T1000 (cell line): ENCODE measurements at regions not wholly inside any gene's neighbourhood (a gene's known extent, or its start where the extent isn't known, plus 50 kb on each side); places are given as distances from the start of the nearest gene placed in this dataset.
A peak's percentile ranks its signal among the peaks of the same experiment; 100 is the strongest.
"Not testable (repeated sequence)": the region's sequence is repeated elsewhere in the genome, so short reads cannot be mapped to it uniquely, and the experiment has no call there.

ENCODE experiments used
- DNase-seq: peaks from one replicate; lab custom pipeline; 2025; ENCODE audit warnings: mixed read lengths; lab: John Stamatoyannopoulos, UW

DNA sequence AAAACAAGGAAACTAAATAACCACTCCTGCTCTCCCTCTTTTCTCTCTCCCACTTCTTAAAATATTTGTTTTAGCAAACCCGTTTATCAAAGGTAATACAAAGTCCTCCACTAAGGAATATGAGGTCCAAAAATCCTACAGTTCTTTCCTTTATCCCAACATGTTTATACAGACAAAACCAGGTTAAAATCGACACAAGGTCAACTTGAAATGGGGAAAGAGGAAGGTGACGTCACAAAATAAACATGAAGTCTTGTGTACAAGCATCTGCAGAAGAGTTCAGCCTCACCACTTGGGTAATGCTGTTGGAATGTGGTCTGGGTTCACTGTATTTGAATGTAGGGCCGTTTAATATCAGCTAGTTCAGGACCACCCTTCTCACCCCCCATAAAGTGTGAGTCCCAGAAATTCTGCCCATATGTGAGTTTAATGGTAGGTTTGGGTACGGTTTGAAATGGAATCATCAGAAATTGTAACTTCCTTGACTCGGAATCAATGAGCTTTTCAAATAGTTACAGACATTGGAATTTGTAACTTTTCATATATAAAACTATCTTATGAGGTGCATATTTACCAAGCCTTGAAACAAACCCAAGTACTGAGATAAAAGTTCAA lies 120.0 kb upstream of the SLC38A2 start:
- DNase-seq = no peak

DNA sequence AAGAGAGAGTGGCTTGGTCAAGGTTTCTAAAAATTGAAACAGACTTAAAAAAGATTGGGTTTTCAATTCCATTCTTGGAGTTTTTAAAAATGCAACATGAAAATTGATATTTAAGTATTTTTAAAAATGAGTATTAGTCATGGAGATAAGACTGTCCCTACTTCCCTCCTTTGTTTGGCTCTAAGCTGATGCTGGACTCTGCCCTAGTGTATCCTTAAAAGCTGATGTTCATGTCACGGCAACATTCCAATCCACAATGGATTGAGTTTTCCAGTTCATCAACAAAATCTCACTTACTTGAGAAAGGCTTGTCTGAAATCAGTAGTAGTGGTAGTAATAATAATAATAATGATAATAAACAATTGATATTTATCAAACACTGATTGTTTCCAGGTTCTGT lies 119.0 kb upstream of the SLC38A2 start:
- no peak for DNase-seq

DNA sequence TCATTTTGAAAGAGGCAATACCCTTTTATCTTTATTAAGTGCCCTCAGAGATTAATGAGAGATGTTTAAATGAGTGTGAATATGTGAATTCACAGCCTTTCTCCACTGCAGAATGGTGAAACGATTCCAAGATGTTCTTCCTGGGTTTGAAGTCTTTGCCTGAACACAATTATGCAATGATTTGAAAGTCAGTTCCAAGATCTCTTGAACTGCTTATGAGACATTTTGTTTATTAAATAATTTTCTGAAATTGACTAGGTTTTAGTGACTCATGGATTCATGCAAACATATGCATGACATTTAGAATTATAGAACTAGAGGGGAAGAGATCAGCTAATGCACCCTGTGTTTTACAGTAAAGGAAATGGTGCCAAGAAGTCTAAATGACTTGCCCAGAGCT lies 118.1 kb upstream of the SLC38A2 start:
- no peak for DNase-seq

DNA sequence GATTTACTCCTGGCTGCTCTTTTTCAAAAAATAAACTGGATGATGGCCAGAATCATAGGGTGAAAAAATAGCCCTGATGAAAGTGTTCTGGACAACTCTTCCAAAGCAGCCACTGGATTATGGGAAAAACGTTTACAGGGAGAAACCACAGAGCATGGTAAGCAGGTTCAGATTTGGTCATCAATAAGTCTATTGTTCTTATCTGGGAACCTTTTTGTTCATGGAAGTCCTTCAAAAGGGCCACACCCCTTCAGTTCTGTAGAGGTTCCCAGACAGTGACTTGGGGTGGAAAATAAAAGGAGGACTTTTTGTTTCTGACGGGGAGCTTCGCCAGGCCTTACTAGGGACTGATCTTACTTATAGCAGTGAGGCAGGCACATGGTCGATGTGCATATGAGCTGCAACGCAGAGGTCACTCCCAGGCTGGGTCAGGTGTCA lies 117.4 kb upstream of the SLC38A2 start:
- no peak for DNase-seq

DNA sequence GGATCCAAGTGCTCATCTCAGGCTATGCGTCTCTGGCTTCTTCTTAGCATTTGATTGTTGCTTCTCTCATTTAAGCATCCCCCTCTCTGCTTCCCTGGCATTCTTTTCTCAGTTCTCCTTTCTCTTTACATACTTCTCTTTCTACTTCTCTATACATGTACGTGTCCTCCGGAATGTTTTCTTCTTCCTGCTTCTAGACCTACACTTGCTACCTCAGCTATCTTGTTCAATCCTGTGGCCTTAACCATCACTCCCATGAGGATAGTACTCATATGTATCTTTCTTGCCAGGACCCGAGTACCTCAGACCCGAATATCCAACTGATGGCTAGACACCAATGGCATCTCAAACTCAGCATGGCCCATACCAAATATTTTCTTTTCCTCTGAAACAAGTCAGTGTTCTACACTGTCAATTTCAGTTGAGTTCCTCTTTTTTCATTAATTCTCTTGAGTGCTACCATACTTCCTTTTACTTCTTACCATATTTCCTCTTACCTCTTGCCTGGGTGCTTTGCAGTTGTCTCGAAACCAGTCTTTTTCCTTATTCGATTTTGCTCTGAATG lies 115.1 kb upstream of the SLC38A2 start:
- no peak for DNase-seq

DNA sequence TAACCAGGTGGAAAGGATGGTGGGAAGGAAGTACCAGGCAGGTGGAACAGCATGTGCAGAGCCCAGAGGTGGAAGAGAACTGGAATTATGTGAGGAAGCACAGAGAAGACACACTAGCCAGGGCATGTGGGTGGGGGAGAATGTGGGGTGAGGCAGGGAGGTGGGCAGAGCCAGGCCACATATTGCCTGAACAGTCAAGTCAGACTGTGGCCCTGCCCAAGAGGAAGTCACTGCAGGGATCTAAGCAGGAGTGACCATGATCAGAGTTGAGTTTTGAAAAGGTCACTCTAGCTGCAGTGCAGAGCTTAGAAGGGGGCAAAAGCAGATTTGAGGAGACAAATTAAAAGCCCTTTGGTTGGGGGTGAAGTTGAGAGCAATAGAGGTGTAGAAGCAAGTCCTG lies 114.0 kb upstream of the SLC38A2 start:
- DNase-seq = no peak

DNA sequence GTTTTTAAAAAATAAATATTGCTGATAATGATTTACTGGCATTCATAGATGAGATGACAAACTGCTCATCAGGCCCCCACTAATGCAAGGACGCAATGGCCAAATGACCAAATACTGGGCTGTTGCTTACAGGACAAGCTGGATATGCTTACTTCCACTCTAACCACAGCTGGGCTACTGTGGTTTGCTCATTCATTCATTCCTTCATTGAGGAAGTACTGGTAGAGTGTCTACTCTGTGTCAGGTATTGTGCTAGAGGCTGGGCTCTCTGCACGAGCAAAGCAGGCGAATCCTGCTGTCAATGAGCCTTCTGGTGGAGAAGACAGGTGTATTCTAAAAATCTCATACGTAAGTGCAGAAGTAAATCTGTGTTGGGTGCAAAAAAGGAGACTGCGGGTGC lies 113.3 kb upstream of the SLC38A2 start:
- no peak for DNase-seq

DNA sequence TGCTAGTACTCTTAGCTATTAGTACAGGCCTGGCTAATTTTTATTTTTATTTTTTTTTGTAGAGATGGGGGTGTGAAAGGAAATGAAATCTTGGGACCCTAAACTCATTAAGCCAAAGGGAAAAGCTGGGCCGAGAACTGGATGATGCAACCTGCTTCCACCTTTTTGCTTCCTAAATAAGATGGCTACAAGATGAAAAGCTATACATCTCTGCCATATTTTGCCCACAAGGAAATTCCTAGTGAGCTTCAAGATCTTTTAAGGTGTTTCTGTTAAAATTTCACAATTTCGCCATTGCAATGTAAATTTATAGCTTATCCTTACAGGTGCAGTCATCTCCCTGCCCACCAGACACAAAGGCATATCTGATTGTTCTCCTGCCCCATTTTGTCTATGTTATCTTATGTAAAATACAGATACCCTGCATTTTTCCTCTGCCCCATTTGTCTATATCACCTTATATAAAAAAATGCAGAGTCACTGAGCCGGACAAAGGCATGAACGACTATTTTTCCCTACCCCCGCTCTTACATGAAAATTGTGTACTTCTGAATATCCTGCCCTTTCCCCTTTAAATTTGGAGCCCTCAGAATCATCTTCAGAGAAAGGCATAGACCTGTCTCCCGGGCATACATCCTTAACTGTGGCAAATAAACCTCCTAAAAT lies 112.0 kb upstream of the SLC38A2 start:
- no peak for DNase-seq

DNA sequence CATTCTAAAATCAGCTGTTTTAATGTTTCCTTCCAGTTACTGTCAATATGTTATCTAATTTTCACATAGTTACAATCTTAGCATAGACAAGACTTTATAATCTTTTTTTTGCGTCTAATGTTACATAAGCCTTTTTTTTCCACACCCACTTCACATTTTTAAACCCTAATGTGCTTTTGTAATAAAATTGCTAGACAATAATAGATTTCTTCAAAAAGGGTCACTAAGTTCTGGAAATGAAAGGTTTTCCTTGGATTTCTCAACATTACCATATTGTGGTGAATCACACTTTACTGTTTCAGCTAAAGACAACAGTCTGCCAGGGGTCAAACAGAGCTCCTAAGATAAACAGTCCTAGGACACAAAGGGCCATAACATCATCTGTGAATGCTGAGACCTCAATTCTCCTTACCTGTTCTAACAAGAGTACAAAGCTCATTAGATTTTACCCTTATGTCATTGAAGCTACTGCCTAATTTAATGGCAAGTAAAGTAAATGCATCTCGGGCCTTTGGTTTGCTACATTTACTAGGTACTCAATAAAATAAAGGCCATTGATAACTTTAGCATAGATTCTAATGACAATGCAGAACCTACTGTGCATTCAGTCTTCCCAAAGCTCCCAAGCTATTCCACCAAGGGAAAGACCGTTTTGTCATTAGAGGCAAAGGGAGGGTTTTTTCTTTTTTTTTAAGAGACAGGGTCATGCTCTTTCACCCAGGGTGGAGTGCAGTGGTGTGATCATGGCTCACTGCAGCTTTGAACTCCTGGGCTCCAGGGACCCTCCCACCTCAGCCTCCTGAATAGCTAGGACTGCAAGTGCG lies 111.2 kb upstream of the SLC38A2 start:
- no peak for DNase-seq

DNA sequence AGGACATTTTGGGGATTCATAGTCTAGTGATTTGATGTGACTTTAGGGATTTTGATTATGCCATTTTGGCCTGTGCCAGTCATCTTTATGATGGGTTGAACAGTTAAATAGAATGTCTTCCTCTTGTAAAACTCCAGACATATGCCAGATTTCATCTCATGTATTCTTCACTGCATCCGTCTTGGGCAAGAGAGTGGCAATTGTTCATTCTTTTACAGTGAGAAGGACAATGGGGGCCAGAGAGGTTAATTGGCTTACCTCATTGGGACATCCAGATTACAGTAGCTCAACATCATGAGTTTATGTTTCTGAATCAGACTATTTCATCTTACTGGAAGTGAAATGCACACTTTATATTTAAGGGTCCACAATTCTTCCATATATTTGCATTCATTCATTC lies 108.2 kb upstream of the SLC38A2 start:
- no peak for DNase-seq

DNA sequence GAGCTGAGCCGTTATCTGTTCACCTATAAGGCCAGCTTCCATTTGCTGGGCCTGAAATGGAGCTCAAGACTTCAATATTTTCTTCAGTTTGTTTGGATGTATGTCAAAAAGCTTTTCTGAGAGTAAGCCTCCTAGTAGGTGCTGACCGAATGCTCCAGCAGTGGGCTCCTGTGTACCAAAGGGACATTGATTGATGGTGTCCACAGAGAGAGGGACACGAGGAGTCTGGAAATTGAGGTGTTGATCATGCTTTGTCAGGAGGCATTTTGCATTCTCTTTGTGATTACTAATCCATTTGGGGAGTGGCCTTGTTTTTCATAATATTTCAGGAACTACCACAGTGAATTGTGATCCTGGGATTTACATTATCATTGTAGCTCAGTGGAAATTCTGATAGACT lies 107.7 kb upstream of the SLC38A2 start:
- no peak for DNase-seq

DNA sequence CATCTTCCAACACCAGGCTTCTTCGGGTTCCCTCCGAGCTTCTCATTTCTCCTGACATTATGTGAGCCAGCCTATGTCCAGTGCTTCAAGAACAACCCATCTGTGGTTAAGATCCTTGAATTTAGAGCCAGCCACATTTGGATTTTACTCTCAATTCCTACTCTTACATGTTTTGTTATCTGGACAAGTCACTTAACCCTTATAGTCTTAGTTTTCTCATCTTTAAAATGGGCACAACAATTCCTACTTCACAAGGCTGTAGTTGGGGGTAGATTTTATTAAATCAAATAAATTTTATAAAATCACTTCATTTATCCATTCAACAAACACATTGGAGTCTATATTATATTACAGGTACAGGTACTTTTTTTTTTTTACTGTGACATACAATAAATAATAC lies 105.5 kb upstream of the SLC38A2 start:
- DNase-seq = no peak

DNA sequence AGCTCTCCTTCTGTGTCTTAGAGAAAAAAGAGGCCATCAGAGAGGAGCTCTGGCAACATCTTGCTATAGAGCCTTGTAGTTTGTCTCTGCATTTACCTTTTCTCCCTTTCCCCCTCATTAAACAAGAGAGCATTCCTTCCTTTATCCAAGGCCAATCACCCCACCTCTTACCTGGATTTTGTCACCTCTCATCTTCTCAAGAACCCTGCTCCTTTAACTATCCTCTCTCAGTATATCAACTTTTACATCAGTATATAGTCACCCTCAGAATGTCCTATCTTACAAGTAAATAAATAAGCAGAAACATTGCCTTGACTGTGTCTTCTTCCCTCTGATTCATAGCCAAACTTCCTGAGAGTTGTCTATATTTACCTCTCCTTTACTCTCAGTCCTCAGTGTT lies 105.0 kb upstream of the SLC38A2 start:
- DNase-seq = no peak

DNA sequence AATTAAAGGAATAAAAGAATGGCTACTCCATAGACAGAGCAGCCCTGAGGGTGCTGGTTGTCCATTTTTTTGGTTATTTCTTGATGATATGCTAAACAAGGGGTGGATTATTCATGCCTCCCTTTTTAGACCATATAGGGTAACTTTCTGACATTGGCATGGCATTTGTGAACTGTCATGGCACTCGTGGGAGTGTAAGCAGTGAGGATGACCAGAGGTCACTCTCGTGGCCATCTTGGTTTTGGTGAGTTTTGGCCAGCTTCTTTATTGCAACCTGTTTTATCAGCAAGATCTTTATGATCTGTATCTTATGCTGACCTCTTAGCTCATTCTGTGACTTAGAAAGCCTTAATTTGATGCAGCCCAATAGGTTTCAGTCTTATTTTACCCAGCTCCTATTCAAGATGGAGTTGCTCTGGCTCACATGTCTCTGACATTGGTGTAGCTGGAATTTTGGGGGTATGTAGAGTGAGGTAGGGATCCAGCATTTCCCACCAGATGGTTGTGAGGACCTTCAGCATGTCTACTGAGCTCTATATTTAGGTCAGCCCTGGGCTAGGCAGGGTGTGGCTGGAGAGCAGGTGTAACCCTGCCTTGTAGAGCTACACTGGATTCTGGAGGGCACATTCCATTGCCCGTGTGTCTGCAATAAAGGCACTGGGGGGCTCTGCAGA lies 103.5 kb upstream of the SLC38A2 start:
- no peak for DNase-seq

DNA sequence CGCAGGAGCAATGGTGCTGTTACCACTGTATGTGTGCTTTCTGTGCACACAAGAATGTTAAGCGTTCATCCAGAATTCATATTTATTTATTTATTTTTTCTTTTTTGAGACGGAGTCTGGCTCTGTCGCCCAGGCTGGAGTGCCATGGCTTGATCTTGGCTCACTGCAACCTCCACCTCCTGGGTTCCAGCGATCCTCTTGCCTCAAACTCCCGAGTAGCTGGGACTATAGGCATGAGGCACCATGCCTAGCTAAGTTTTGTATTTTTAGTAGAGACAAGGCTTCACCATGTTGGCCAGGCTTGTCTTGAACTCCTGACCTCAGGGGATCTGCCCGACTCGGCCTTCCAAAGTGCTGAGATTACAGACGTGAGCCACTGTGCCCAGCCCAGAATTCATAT lies 101.8 kb upstream of the SLC38A2 start:
- not testable (repeated sequence) for DNase-seq

DNA sequence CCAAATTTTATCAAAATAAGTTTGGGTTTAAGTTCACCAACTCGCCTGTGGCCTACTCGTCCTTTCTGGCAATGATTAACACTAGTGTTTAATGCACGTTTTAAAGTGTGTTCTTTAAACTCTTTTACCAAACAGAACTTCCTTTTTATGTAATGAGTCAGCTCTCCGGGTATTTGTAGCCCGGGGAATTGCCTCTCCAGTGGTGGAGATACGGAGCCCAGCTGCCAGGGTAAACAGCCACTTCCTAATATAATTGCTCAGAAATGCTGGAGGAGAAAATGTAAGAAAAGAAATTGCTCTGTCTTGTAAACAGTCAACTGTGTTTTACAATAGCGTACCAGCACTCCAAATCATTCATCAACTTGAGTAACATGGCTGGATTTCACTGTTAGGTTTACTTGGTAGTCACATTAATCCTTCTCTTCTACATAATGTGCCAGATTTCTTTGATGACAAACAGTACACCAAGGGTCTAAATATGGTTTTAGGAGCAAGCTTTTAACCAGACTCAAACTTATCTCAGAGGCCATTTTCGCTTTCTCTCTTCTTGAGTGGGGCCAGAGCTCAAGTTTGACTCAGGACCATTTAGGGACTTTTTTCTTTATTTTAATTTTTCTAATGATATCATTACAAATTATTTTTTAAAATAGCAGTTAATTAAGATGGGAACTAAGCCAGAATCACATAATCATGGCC lies 101.2 kb upstream of the SLC38A2 start:
- DNase-seq = peak; percentile 55

DNA sequence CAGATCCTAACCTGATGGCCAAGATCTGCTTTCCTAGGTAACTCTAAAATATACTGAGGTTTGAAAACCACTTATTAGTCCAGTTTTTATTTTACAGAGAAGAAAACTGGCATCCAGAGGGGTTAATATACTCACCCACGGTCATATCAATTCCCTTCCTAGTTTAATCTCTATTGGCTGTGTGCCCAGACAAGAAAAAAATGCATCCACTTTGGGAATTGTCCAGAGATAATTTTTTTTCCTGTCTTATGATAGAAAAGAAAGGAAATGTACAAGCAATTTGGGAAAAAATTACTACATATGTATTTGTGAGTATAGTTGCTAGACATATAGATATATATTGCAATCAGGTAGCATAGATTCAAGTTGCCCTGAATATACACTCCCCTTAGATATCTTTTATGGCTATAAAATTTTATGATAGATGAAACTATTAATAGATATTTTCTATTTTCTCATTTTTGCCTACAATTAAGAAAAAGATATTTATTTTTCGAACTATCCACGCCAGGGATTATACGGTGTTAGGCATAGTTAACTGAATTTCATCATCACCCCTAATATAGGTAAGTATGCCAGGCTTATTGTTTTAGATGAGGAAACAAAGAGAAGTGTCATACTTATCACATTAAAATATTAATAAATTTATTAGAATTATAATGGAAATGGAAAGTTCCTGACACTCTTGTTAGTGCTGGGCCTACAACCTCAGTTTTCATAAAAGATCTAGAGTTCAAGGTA lies 100.5 kb upstream of the SLC38A2 start:
- DNase-seq = no peak

DNA sequence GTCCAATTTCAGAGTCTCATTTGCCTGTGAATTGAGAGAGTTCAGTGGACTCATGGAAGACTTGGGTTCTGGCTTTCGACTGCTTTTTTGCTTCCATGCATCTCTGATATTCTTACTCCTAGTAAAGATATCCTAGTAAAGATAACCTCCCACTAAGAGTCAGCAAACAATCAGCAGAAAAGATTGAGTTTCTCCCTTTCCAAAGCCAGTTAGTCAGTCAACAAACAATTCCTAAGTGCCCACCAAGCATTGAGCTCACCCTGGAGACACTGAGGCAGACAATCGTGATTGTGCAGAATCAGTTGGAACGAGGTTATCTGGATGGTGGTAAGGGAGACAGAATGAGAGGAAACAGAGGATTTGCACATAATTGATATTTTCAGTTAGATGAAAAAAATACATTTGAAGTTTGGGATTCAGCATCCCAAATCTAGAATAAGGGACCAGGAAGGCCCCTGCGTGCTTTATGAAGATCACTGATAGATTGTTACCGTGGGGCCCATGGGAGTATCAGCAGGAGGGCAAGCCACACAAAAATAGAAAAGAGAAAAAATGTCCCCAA lies 99.7 kb upstream of the SLC38A2 start:
- DNase-seq = no peak

DNA sequence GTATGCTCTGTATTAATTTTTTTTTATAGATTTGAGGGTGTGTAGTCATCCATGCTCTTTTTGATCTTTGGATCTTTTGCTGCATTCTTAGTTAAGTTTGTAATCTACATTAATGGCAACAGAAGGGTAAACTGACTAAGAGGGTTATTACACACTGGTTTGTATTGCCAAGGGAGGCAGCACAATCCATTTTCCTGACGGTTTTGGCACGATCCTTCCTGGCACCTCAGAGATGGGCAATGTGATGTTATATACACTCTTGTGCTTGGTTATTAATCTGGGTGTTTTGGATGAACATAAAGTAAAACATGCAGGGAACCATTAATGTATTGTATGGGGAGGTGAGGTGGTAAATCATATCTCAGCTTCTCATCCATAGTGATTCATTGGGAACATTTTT lies 98.8 kb upstream of the SLC38A2 start:
- DNase-seq = no peak

DNA sequence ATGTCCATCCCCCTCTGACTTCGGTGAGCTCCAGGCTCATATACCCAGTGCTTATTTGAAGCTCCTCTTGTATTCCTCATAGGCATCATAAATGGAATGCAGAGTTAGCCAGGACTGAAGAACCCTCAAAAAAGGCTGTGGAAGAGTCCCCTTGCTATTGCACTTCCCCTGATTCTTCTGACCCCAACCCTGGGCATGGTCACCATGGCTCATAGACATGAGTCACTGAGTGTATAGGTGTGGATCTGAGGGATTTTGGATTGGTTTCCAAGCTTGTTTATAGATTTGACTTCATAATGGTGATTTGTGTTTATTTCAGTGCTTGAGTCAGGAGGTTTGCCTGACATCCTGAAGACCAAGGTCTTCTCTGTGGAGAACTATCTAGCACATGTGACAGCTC lies 98.4 kb upstream of the SLC38A2 start:
- DNase-seq = no peak
